ENCODE measurements at regions not wholly inside any gene's neighbourhood (a gene's known extent, or its start where the extent isn't known, plus 50 kb on each side); places are given as distances from the start of the nearest gene placed in this dataset.
"Not testable (repeated sequence)": the region's sequence is repeated elsewhere in the genome, so short reads cannot be mapped to it uniquely, and the experiment has no call there.

GRCh38 chr11:121996574-121996973, 119.4 kb downstream of the BLID start:
- H3K27me3 ChIP-seq, result no peaks in the 10 kb centered on the region
- peak overlapping the region in 1 of 12 donors; percentile 32 for H3K27ac ChIP-seq
- H3K4me1 ChIP-seq, result peaks cover 0 to 3% (median 0%) of the 10 kb centered on the region in 12 donors
- peak in 3 of 4 donors; percentile 54 to 81 (median 61) for ATAC-seq
- no peak for TF ChIP-seq CTCF (IDR thresholded peaks at IDR 0.05)
- TF ChIP-seq POLR2A (IDR thresholded peaks at IDR 0.05), result no peak
- peaks cover 0 to 2% (median 0%) of the 10 kb centered on the region in 12 donors for H3K9me3 ChIP-seq
- 33 to 88% (median 68%) methylated on average over 1 of the region's 1 CpG for WGBS, 4 donors
- H3K4me3 ChIP-seq, result no peak overlapping the region
- no peak for DNase-seq
- intact Hi-C loops (cut with DNase I), result no loop called here
- no peaks in the 10 kb centered on the region for H3K36me3 ChIP-seq

GRCh38 chr11:121983901-121984300, 132.1 kb downstream of the BLID start:
- H3K4me1 ChIP-seq, result no peaks in the 10 kb centered on the region
- H3K9me3 ChIP-seq, result peaks cover 0 to 2% (median 0%) of the 10 kb centered on the region in 12 donors
- DNase-seq (no peak), ATAC-seq (no peak)
- no peaks in the 10 kb centered on the region for H3K36me3 ChIP-seq
- intact Hi-C loops (cut with DNase I), result no loop called here
- H3K27me3 ChIP-seq, result no peaks in the 10 kb centered on the region
- 80 to 85% (median 82%) methylated on average over 3 of the region's 3 CpGs for WGBS, 4 donors
- no peak overlapping the region for H3K27ac ChIP-seq
- no peak overlapping the region for H3K4me3 ChIP-seq
- TF ChIP-seq POLR2A (IDR thresholded peaks at IDR 0.05), result no peak
- TF ChIP-seq CTCF (IDR thresholded peaks at IDR 0.05), result no peak

- H3K4me1 ChIP-seq; intact Hi-C loops (cut with DNase I); ATAC-seq; H3K27me3 ChIP-seq; H3K36me3 ChIP-seq; H3K4me3 ChIP-seq; H3K27ac ChIP-seq; DNase-seq: not testable (repeated sequence)
- H3K9me3 ChIP-seq, result peaks cover 0 to 14% (median 0%) of the 10 kb centered on the region in 12 donors
Measured at GRCh38 chr11:121977914-121978313, 138.1 kb downstream of the BLID start.

GRCh38 chr11:121968638-121969037, 147.4 kb downstream of the BLID start:
- Histone ChIP-seq H3K9me3 (peaks cover 0 to 8% (median 0%) of the 10 kb centered on the region in 12 donors), H3K36me3 (no peaks in the 10 kb centered on the region), H3K4me3 (no peak overlapping the region), H3K27ac (no peak overlapping the region), H3K4me1 (peaks cover 0 to 10% (median 1%) of the 10 kb centered on the region in 12 donors), H3K27me3 (peaks cover 0 to 3% (median 0%) of the 10 kb centered on the region in 9 donors)
- DNase-seq (no peak), ATAC-seq (no peak)
- WGBS, 4 donors, result 95 to 98% (median 97%) methylated on average over 2 of the region's 2 CpGs
- TF ChIP-seq POLR2A (IDR thresholded peaks at IDR 0.05) (no peak), CTCF (IDR thresholded peaks at IDR 0.05) (no peak)
- intact Hi-C loops (cut with DNase I), result no loop called here

- Histone ChIP-seq H3K9me3 (no peaks in the 10 kb centered on the region), H3K4me3 (no peak overlapping the region), H3K27ac (no peak overlapping the region), H3K27me3 (peaks cover 0 to 3% (median 0%) of the 10 kb centered on the region in 9 donors), H3K36me3 (no peaks in the 10 kb centered on the region), H3K4me1 (peaks cover 0 to 10% (median 1%) of the 10 kb centered on the region in 12 donors)
- WGBS, 4 donors, result 90 to 92% (median 90%) methylated on average over 10 of the region's 10 CpGs
- no peak for DNase-seq
- TF ChIP-seq POLR2A (IDR thresholded peaks at IDR 0.05) (no peak), CTCF (IDR thresholded peaks at IDR 0.05) (no peak)
- no peak for ATAC-seq
- intact Hi-C loops (cut with DNase I), result no loop called here
Measured at GRCh38 chr11:121967131-121967704, 148.8 kb downstream of the BLID start.
